ENCODE measurements at regions not wholly inside any gene's neighbourhood (a gene's known extent, or its start where the extent isn't known, plus 50 kb on each side); places are given as distances from the start of the nearest gene placed in this dataset.

DNA sequence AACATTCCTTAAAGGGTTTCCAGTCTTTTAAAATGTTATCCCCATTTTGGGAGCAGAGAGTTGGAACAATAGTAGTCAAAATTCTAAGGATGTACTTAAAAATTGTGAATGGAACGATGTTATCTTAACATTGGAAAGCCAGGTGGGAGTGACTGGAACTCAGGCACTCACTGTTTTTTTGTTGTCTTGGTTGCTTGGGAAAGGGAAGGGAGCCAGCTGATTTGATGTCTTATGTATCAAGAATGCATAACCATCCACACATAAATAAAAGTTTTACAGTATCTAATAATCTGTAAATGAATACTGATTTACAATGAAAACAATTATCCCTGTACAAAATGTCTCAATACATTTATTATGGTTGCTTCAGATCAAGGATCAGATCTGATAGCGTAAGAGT lies 88.7 kb downstream of the SLC10A2 start:
- TF ChIP-seq, protein P1, sequence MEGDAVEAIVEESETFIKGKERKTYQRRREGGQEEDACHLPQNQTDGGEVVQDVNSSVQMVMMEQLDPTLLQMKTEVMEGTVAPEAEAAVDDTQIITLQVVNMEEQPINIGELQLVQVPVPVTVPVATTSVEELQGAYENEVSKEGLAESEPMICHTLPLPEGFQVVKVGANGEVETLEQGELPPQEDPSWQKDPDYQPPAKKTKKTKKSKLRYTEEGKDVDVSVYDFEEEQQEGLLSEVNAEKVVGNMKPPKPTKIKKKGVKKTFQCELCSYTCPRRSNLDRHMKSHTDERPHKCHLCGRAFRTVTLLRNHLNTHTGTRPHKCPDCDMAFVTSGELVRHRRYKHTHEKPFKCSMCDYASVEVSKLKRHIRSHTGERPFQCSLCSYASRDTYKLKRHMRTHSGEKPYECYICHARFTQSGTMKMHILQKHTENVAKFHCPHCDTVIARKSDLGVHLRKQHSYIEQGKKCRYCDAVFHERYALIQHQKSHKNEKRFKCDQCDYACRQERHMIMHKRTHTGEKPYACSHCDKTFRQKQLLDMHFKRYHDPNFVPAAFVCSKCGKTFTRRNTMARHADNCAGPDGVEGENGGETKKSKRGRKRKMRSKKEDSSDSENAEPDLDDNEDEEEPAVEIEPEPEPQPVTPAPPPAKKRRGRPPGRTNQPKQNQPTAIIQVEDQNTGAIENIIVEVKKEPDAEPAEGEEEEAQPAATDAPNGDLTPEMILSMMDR (conservative IDR thresholded peaks at IDR 0.05) = no peak
- TF ChIP-seq EZH2 (IDR thresholded peaks at IDR 0.05; ENCODE audit: low read depth) = no peak
